Loucy (cell line): ENCODE measurements at regions not wholly inside any gene's neighbourhood (a gene's known extent, or its start where the extent isn't known, plus 50 kb on each side); places are given as distances from the start of the nearest gene placed in this dataset.

Experiments used
- CTCF ChIP-seq: fragments of 200-600 bp; sonication (generic); conservative IDR thresholded peaks from 2 replicates; pipeline ENCODE4 v1.5.1; 2014; ENCODE audit warnings: mild to moderate bottlenecking, antibody characterized with exemption, low read length
- EZH2phosphoT487 ChIP-seq: fragments of 200-600 bp; IDR thresholded peaks from 2 replicates; pipeline ENCODE4 v1.6.1; 2018; ENCODE audit warnings: antibody characterized with exemption, mild to moderate bottlenecking, moderate library complexity, borderline replicate concordance

GRCh38 chr3:18757476-18757875 is 332.3 kb upstream of the SATB1 start:
- TF ChIP-seq CTCF, result no peak
- TF ChIP-seq EZH2phosphoT487, result no peak
